HEK293T (cell line): ENCODE measurements at regions not wholly inside any gene's neighbourhood (a gene's known extent, or its start where the extent isn't known, plus 50 kb on each side); places are given as distances from the start of the nearest gene placed in this dataset.

Experiments used
- CTCF ChIA-PET: fragments of 350-600 bp; formaldehyde crosslinking; extraction: SDS; loops from one replicate; lab custom pipeline; 2021; ENCODE audit warnings: antibody characterized with exemption, inconsistent platforms; lab: Yijun Ruan, JAX
- POLR2A ChIA-PET: fragments of 350-600 bp; formaldehyde crosslinking; extraction: SDS; loops from one replicate; lab custom pipeline; 2020; ENCODE audit warnings: antibody characterized with exemption, inconsistent platforms; lab: Yijun Ruan, JAX
- DNase-seq: peaks from one replicate; pipeline ENCODE4 v3.0.0; 2012; ENCODE audit warnings: mixed read lengths; ENCODE audit errors: extremely low spot score
- ARNT ChIP-seq: fragments of 450-650 bp; IDR thresholded peaks from 2 replicates; pipeline ENCODE4 v1.6.1; 2017; ENCODE audit warnings: mild to moderate bottlenecking
- BHLHE40 ChIP-seq: fragments of 450-650 bp; IDR thresholded peaks from 2 replicates; pipeline ENCODE4 v1.6.1; 2016; ENCODE audit warnings: mild to moderate bottlenecking, moderate library complexity, borderline replicate concordance
- CTBP1 ChIP-seq: fragments of 450-650 bp; IDR thresholded peaks from 2 replicates; pipeline ENCODE4 v1.6.1; 2016; ENCODE audit warnings: borderline replicate concordance
- ELF4 ChIP-seq: fragments of 450-650 bp; IDR thresholded peaks from 2 replicates; pipeline ENCODE4 v1.6.1; 2017; ENCODE audit warnings: antibody characterized with exemption
- FOXA1 ChIP-seq: fragments of 450-650 bp; IDR thresholded peaks from 2 replicates; pipeline ENCODE4 v1.6.1; 2016; ENCODE audit warnings: mild to moderate bottlenecking
- FOXK2 ChIP-seq: fragments of 450-650 bp; IDR thresholded peaks from 2 replicates; pipeline ENCODE4 v1.6.1; 2016; ENCODE audit warnings: mild to moderate bottlenecking
- FOXM1 ChIP-seq: fragments of 450-650 bp; IDR thresholded peaks from 2 replicates; pipeline ENCODE4 v1.6.1; 2017; ENCODE audit warnings: mild to moderate bottlenecking, borderline replicate concordance
- HDGF ChIP-seq: fragments of 450-650 bp; IDR thresholded peaks from 2 replicates; pipeline ENCODE4 v1.6.1; 2017; ENCODE audit warnings: antibody characterized with exemption, borderline replicate concordance
- L3MBTL2 ChIP-seq: fragments of 450-650 bp; conservative IDR thresholded peaks from 2 replicates; pipeline ENCODE4 v1.6.1; 2016; ENCODE audit warnings: mild to moderate bottlenecking
- LEF1 ChIP-seq: fragments of 450-650 bp; IDR thresholded peaks from 2 replicates; pipeline ENCODE4 v1.6.1; 2017; ENCODE audit warnings: mild to moderate bottlenecking, borderline replicate concordance
- NFRKB ChIP-seq: fragments of 450-650 bp; IDR thresholded peaks from 2 replicates; pipeline ENCODE4 v1.6.1; 2016; ENCODE audit warnings: mild to moderate bottlenecking, moderate library complexity
- PKNOX1 ChIP-seq: fragments of 450-650 bp; IDR thresholded peaks from 2 replicates; pipeline ENCODE4 v1.6.1; 2016
- SP1 ChIP-seq: fragments of 450-650 bp; IDR thresholded peaks from 2 replicates; pipeline ENCODE4 v1.6.1; 2017
- SUZ12 ChIP-seq: fragments of 450-650 bp; IDR thresholded peaks from 2 replicates; pipeline ENCODE4 v1.6.1; 2016; ENCODE audit warnings: mild to moderate bottlenecking
- TARDBP ChIP-seq: fragments of 450-650 bp; IDR thresholded peaks from 2 replicates; pipeline ENCODE4 v1.6.1; 2016
- ZNF384 ChIP-seq: fragments of 450-650 bp; IDR thresholded peaks from 2 replicates; pipeline ENCODE4 v1.6.1; 2016

- DNase-seq: no peak
- ChIA-PET CTCF (no interaction called here), POLR2A (no interaction called here)
- TF ChIP-seq BHLHE40 (no peak), ZNF384 (no peak), ELF4 (no peak), L3MBTL2 (no peak), FOXA1 (no peak), SUZ12 (no peak), HDGF (no peak), FOXM1 (no peak), CTBP1 (no peak), FOXK2 (no peak)
These were observed 302.1 kb upstream of the FBXO33 start for GRCh38 chr14:39734306-39734705.

- TF ChIP-seq FOXA1: no peak
- no peak for TF ChIP-seq ELF4
- TF ChIP-seq FOXK2: no peak
- no peak for TF ChIP-seq L3MBTL2
- no peak for TF ChIP-seq ZNF384
- TF ChIP-seq ARNT: no peak
- no peak for TF ChIP-seq PKNOX1
- TF ChIP-seq BHLHE40: no peak
- TF ChIP-seq SP1: no peak
- no peak for TF ChIP-seq LEF1
- no peak for TF ChIP-seq FOXM1
- no peak for TF ChIP-seq NFRKB
- TF ChIP-seq CTBP1: no peak
- TF ChIP-seq HDGF: no peak
- ChIA-PET POLR2A (no interaction called here), CTCF (no interaction called here)
- no peak for DNase-seq
These were observed 301.5 kb upstream of the FBXO33 start for GRCh38 chr14:39733741-39734140.

GRCh38 chr14:39731912-39732311 lies 299.7 kb upstream of the FBXO33 start:
- CTCF ChIA-PET: no interaction called here
- no peak for DNase-seq
- POLR2A ChIA-PET: no interaction called here
- TF ChIP-seq SUZ12 (no peak), BHLHE40 (no peak), ZNF384 (no peak), TARDBP (no peak), FOXA1 (no peak), ARNT (no peak), FOXM1 (no peak), NFRKB (no peak)

- TF ChIP-seq TARDBP (no peak), ELF4 (no peak), SUZ12 (no peak), L3MBTL2 (no peak), FOXM1 (no peak), SP1 (no peak), ZNF384 (no peak), BHLHE40 (no peak), FOXA1 (no peak), LEF1 (no peak), ARNT (no peak)
- POLR2A ChIA-PET: no interaction called here
- DNase-seq: no peak
- CTCF ChIA-PET: no interaction called here
These were observed 294.3 kb upstream of the FBXO33 start for GRCh38 chr14:39726563-39726962.

GRCh38 chr14:39722547-39723273 lies 290.5 kb upstream of the FBXO33 start:
- no peak for DNase-seq
- ChIA-PET CTCF (no interaction called here), POLR2A (no interaction called here)
- TF ChIP-seq TARDBP: no peak
- no peak for TF ChIP-seq SP1
- TF ChIP-seq ELF4: no peak
- TF ChIP-seq HDGF: no peak
- no peak for TF ChIP-seq ZNF384
- no peak for TF ChIP-seq L3MBTL2
- TF ChIP-seq CTBP1: no peak

GRCh38 chr14:39716987-39717570 lies 284.8 kb upstream of the FBXO33 start:
- DNase-seq: no peak
- POLR2A ChIA-PET: no interaction called here
- TF ChIP-seq ELF4 (no peak), CTBP1 (no peak), L3MBTL2 (no peak), ZNF384 (no peak), BHLHE40 (no peak), PKNOX1 (no peak), ARNT (no peak), NFRKB (no peak), SP1 (no peak)
- CTCF ChIA-PET: no interaction called here

- ChIA-PET CTCF (no interaction called here), POLR2A (no interaction called here)
- TF ChIP-seq CTBP1 (no peak), HDGF (no peak), ZNF384 (no peak), SP1 (no peak), PKNOX1 (no peak), FOXK2 (no peak), LEF1 (no peak), BHLHE40 (no peak), FOXA1 (no peak), SUZ12 (no peak), L3MBTL2 (no peak), NFRKB (no peak), ELF4 (no peak), TARDBP (no peak), FOXM1 (no peak), ARNT (no peak)
- no peak for DNase-seq
These were observed 280.2 kb upstream of the FBXO33 start for GRCh38 chr14:39712293-39712999.
